A549 (cell line): ENCODE measurements at regions not wholly inside any gene's neighbourhood (a gene's known extent, or its start where the extent isn't known, plus 50 kb on each side); places are given as distances from the start of the nearest gene placed in this dataset.

Experiments
- ATAC-seq, 2 experiments: fragments of 200-7000 bp in 1 of 2; fragments of >200 bp in 1 of 2; cut with Nextera tagmentation in 1 of 2; cut with Tn5 transposase in 1 of 2; 3 replicates each; pipeline versions ENCODE4 v1.8.0 to v1.9.1; 2018 to 2020; ENCODE audit warnings: mild to moderate bottlenecking in 1 of 2, moderate library complexity in 1 of 2
- CTCF ChIA-PET: fragments of 300-600 bp; sonication (Branson Sonifier 250); formaldehyde crosslinking; extraction: SDS; loops from one replicate; lab custom pipeline; 2021; ENCODE audit warnings: antibody characterized with exemption, inconsistent platforms; lab: Yijun Ruan, JAX
- POLR2A ChIA-PET: fragments of 350-600 bp; formaldehyde crosslinking; extraction: SDS; loops from one replicate; lab custom pipeline; 2021; ENCODE audit warnings: antibody characterized with exemption, inconsistent platforms; lab: Yijun Ruan, JAX
- DNase-seq, 2 experiments: peaks; one replicate each; pipeline versions ENCODE4 v3.0.0 to v3.0.0-alpha.2; 2011 to 2016; ENCODE audit warnings: low read depth in 1 of 2, low spot score in 1 of 2
- FAIRE-seq: peaks from 2 replicates; lab custom pipeline; 2011; peaks lifted over from hg19 to GRCh38; lab: Jason Lieb, UNC
- H3K27ac ChIP-seq, 2 experiments: fragments of >200 bp; sonication (Bioruptor Twin); formaldehyde crosslinking; 3 replicates each; pipeline ENCODE4 v1.5.1; 2016 to 2017
- H3K4me1 ChIP-seq: fragments of >200 bp; sonication (Bioruptor Twin); formaldehyde crosslinking; 3 replicates; pipeline ENCODE4 v1.6.1; 2016
- H3K4me2 ChIP-seq: fragments of >200 bp; sonication (Bioruptor Twin); formaldehyde crosslinking; 3 replicates; pipeline ENCODE4 v1.6.1; 2016
- H3K4me3 ChIP-seq: fragments of >200 bp; sonication (Bioruptor Twin); formaldehyde crosslinking; 3 replicates; pipeline ENCODE4 v1.5.1; 2016
- H3K9me3 ChIP-seq: fragments of >200 bp; sonication (Bioruptor Twin); formaldehyde crosslinking; 3 replicates; pipeline ENCODE4 v1.6.1; 2016
- CBX2 ChIP-seq: fragments of 200-600 bp; sonication (generic); IDR thresholded peaks from 2 replicates; pipeline ENCODE4 v1.6.1; 2016; ENCODE audit warnings: low read depth, mild to moderate bottlenecking, borderline replicate concordance
- CEBPB ChIP-seq, 2 experiments: fragments of >200 bp in 1 of 2; sonication (Bioruptor Twin) in 1 of 2; formaldehyde crosslinking in 1 of 2; IDR thresholded peaks; 2 replicates each; pipeline ENCODE4 v1.6.1; 2012 to 2016
- CHD4 ChIP-seq: fragments of 200-600 bp; sonication (generic); IDR thresholded peaks from 2 replicates; pipeline ENCODE4 v1.6.1; 2016; ENCODE audit warnings: antibody characterized with exemption, mild to moderate bottlenecking, borderline replicate concordance
- EHF ChIP-seq: fragments of 250-450 bp; sonication (Bioruptor Pico); IDR thresholded peaks from 2 replicates; pipeline ENCODE4 v1.5.0; 2020; ENCODE audit warnings: mild to moderate bottlenecking
- EP300 ChIP-seq, 2 experiments: fragments of >200 bp; sonication (Bioruptor Twin); formaldehyde crosslinking; IDR thresholded peaks; 2 replicates in 1 of 2; 3 replicates in 1 of 2; pipeline ENCODE4 v1.6.1; 2016 to 2017
- FOXS1 ChIP-seq: fragments of 250-450 bp; sonication (Bioruptor Pico); IDR thresholded peaks from 2 replicates; pipeline ENCODE4 v1.5.0; 2020; ENCODE audit warnings: mild to moderate bottlenecking, moderate library complexity
- GATA3 ChIP-seq: IDR thresholded peaks from 2 replicates; pipeline ENCODE4 v1.6.1; 2012; ENCODE audit warnings: borderline replicate concordance
- KDM1A ChIP-seq: fragments of 200-600 bp; sonication (generic); IDR thresholded peaks from 2 replicates; pipeline ENCODE4 v1.6.1; 2016; ENCODE audit warnings: low read depth, mild to moderate bottlenecking
- MAFK ChIP-seq: fragments of 450-650 bp; IDR thresholded peaks from 2 replicates; pipeline ENCODE4 v1.6.1; 2014; ENCODE audit not compliant: partially characterized antibody
- NR3C1 ChIP-seq: fragments of >200 bp; sonication (Bioruptor Twin); formaldehyde crosslinking; IDR thresholded peaks from 3 replicates; pipeline ENCODE4 v1.6.1; 2017
- PHF8 ChIP-seq: fragments of 200-600 bp; sonication (generic); IDR thresholded peaks from 2 replicates; pipeline ENCODE4 v1.6.1; 2016; ENCODE audit warnings: low read depth, mild to moderate bottlenecking, antibody characterized with exemption, moderate library complexity, borderline replicate concordance
- RFX5 ChIP-seq: fragments of 450-650 bp; IDR thresholded peaks from 2 replicates; pipeline ENCODE4 v1.7.1; 2014; ENCODE audit warnings: antibody characterized with exemption, mild to moderate bottlenecking, moderate library complexity
- SREBF2 ChIP-seq: fragments of 450-650 bp; IDR thresholded peaks from 2 replicates; pipeline ENCODE4 v1.6.1; 2014; ENCODE audit warnings: mild to moderate bottlenecking, moderate library complexity
- ZFP36 ChIP-seq: fragments of 450-650 bp; IDR thresholded peaks from 2 replicates; pipeline ENCODE4 v1.6.1; 2014; ENCODE audit warnings: borderline replicate concordance; ENCODE audit not compliant: partially characterized antibody
- WGBS: methylation state at CpG from one replicate; pipeline ENCODE4 v1.1.6; 2017; ENCODE audit errors: missing lambda C conversion rate; 5-methylcytosine and 5-hydroxymethylcytosine counted together
- TF ChIP-seq, protein P1 (sequence below): fragments of >200 bp; sonication (Bioruptor Twin); formaldehyde crosslinking; IDR thresholded peaks from 3 replicates; pipeline ENCODE4 v1.6.1; 2016
- TF ChIP-seq, protein P2 (sequence below): fragments of 150-350 bp; IDR thresholded peaks from 2 replicates; pipeline ENCODE4 v1.6.1; 2014; ENCODE audit warnings: low read depth, mild to moderate bottlenecking, low read length
- TF ChIP-seq, protein P3 (sequence below): IDR thresholded peaks from 2 replicates; pipeline ENCODE4 v1.6.1; 2012

- no peak overlapping the region for H3K4me2 ChIP-seq
- no peak overlapping the region for H3K27ac ChIP-seq
- H3K4me1 ChIP-seq, result no peaks in the 10 kb centered on the region
- DNase-seq (no peak), FAIRE-seq (no peak)
- no peak overlapping the region for H3K4me3 ChIP-seq
- WGBS, result 8% methylated on average over 4 of the region's 4 CpGs
- CTCF ChIA-PET, result no interaction called here
- no peak for TF ChIP-seq CEBPB (IDR thresholded peaks at IDR 0.05)
- peak; percentile 90 for TF ChIP-seq RFX5
- TF ChIP-seq, all 56 proteins: peak for 1
- H3K9me3 ChIP-seq, result no peaks in the 10 kb centered on the region
- ATAC-seq, result no peak
- POLR2A ChIA-PET, result no interaction called here
Measured at GRCh38 chr3:76768912-76769311, 271.0 kb upstream of the ROBO2 start.

DNA sequence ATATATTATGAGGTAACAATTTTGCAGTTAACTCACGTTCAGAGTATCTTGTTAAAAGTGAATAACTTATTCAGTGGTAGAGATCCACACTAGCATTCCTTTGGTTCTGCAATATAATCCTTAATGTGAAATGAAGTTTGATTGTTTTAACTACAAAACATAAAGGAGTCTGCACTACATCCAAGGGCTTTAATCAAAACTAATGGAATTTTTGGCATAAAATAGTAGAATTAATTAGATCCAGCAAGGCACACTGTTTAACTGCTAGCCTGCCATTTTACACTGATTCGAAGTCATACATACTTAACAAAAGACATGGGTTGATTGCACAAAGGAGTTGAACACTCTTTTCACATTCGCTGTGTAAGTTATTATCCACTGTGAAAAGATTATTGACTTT is 263.0 kb upstream of the ROBO2 start:
- TF ChIP-seq CBX2 (no peak), EHF (no peak), KDM1A (no peak), GATA3 (no peak), FOXS1 (CRISPR knock-in tag) (no peak), ZFP36 (no peak), NR3C1 (no peak), MAFK (no peak), EP300 (IDR thresholded peaks at IDR 0.05) (no peak)
- TF ChIP-seq, protein P1, sequence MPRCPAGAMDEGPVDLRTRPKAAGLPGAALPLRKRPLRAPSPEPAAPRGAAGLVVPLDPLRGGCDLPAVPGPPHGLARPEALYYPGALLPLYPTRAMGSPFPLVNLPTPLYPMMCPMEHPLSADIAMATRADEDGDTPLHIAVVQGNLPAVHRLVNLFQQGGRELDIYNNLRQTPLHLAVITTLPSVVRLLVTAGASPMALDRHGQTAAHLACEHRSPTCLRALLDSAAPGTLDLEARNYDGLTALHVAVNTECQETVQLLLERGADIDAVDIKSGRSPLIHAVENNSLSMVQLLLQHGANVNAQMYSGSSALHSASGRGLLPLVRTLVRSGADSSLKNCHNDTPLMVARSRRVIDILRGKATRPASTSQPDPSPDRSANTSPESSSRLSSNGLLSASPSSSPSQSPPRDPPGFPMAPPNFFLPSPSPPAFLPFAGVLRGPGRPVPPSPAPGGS, result no peak
- POLR2A ChIA-PET, result no interaction called here

DNA sequence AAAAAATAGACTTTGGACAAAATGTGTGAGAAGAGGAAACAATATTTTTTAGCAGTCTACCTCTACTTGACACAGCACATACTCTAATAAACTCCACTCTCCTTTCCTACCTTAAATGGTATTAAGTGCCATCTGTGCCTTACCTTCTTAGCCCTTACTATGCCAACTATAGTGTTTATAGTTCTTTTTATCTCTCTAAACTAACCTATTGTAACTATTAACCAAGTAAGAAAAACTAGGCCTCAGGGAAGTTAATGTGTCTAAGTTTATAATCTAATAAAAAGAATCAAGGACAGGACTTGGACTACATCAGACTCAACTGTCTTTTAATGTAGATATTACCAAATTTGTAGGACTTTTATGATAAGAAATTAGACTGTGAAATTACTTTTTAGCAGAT is 251.7 kb upstream of the ROBO2 start:
- CTCF ChIA-PET, result no interaction called here
- DNase-seq (no peak), ATAC-seq (no peak), FAIRE-seq (no peak)
- H3K27ac ChIP-seq, result no peak overlapping the region
- POLR2A ChIA-PET, result no interaction called here
- no peak overlapping the region for H3K4me3 ChIP-seq
- no peak for TF ChIP-seq CHD4
- H3K4me2 ChIP-seq, result no peak overlapping the region
- no peaks in the 10 kb centered on the region for H3K9me3 ChIP-seq
- no peaks in the 10 kb centered on the region for H3K4me1 ChIP-seq

More for the DNA sequence above, 263.0 kb upstream of the ROBO2 start:
- H3K4me1 ChIP-seq, result no peaks in the 10 kb centered on the region
- FAIRE-seq, result no peak
- 2% methylated on average over 3 of the region's 3 CpGs for WGBS
- H3K4me3 ChIP-seq, result no peak overlapping the region
- CTCF ChIA-PET, result no interaction called here
- peaks cover 2% of the 10 kb centered on the region; the same call in 1 of the 3 replicates for H3K9me3 ChIP-seq
- DNase-seq, result no peak
- no peak overlapping the region for H3K27ac ChIP-seq
- H3K4me2 ChIP-seq, result no peak overlapping the region
- no peak for ATAC-seq

GRCh38 chr3:76789237-76789636 is 250.7 kb upstream of the ROBO2 start:
- no peak overlapping the region for H3K4me3 ChIP-seq
- ChIA-PET CTCF (no interaction called here), POLR2A (no interaction called here)
- no peak for TF ChIP-seq RFX5
- TF ChIP-seq, protein P2, sequence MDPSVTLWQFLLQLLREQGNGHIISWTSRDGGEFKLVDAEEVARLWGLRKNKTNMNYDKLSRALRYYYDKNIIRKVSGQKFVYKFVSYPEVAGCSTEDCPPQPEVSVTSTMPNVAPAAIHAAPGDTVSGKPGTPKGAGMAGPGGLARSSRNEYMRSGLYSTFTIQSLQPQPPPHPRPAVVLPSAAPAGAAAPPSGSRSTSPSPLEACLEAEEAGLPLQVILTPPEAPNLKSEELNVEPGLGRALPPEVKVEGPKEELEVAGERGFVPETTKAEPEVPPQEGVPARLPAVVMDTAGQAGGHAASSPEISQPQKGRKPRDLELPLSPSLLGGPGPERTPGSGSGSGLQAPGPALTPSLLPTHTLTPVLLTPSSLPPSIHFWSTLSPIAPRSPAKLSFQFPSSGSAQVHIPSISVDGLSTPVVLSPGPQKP, result no peak
- no peak for DNase-seq
- no peaks in the 10 kb centered on the region for H3K9me3 ChIP-seq
- ATAC-seq, result no peak
- WGBS, result 31% methylated on average over 4 of the region's 4 CpGs
- no peak overlapping the region for H3K27ac ChIP-seq
- H3K4me2 ChIP-seq, result no peak overlapping the region
- no peaks in the 10 kb centered on the region for H3K4me1 ChIP-seq
- no peak for FAIRE-seq

DNA sequence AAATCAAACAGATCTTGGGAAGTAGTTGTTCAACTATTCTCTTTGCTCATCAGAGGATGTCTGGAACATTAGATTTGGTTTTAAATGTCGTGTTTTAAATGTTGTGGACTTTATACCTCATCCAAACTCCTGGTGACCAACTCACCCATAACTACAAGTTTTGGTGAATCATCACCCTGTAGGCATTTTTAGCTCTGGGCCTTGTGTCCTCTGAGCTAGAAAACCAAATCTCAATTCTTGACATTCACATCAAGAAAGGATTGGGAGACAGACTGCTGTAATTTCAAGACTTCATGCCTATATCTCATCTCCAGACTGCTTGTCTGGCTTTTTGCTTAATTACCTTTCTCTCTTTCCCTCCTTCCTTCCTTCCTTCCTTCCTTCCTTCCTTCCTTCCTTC is 228.5 kb upstream of the ROBO2 start:
- no peak for FAIRE-seq
- DNase-seq, result no peak
- ATAC-seq, result no peak
- no peak for TF ChIP-seq PHF8
- no peak for TF ChIP-seq SREBF2
- TF ChIP-seq, protein P3, sequence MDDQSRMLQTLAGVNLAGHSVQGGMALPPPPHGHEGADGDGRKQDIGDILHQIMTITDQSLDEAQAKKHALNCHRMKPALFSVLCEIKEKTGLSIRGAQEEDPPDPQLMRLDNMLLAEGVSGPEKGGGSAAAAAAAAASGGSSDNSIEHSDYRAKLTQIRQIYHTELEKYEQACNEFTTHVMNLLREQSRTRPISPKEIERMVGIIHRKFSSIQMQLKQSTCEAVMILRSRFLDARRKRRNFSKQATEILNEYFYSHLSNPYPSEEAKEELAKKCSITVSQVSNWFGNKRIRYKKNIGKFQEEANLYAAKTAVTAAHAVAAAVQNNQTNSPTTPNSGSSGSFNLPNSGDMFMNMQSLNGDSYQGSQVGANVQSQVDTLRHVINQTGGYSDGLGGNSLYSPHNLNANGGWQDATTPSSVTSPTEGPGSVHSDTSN, result no peak
- Histone ChIP-seq H3K9me3 (no peaks in the 10 kb centered on the region; the same call in 2 of the 3 replicates), H3K4me3 (no peak overlapping the region), H3K4me1 (no peaks in the 10 kb centered on the region), H3K27ac (no peak overlapping the region), H3K4me2 (no peak overlapping the region)
- WGBS, result 0% methylated on average over 1 of the region's 1 CpG
- CTCF ChIA-PET, result no interaction called here
- POLR2A ChIA-PET, result no interaction called here
